Islet of Langerhans (tissue), 1 donor: ENCODE measurements at regions not wholly inside any gene's neighbourhood (a gene's known extent, or its start where the extent isn't known, plus 50 kb on each side); places are given as distances from the start of the nearest gene placed in this dataset.

Source experiments
- FAIRE-seq: peaks from one replicate; lab custom pipeline; 2011; peaks lifted over from hg19 to GRCh38; lab: Jason Lieb, UNC

DNA sequence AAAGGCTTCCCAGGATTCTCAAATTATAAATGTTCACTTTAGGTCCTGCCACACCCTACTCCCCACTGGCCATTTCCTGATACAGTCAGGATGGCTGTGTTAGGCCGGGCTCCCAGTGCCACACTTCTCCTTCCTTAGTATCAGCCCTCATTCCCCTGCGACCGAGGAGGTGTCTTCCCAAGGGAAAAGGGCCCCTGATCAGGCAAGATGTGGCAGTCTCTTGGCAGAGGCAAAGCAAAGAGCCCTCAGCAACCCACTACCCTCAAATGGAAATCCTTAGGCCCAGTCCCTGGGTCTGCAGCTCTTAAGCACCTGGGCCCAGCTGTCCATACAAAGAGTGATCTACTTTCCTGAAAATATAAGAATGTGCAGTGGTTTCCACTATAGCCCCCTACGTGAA, 96.5 kb upstream of the VASH1 start:
- FAIRE-seq = no peak

DNA sequence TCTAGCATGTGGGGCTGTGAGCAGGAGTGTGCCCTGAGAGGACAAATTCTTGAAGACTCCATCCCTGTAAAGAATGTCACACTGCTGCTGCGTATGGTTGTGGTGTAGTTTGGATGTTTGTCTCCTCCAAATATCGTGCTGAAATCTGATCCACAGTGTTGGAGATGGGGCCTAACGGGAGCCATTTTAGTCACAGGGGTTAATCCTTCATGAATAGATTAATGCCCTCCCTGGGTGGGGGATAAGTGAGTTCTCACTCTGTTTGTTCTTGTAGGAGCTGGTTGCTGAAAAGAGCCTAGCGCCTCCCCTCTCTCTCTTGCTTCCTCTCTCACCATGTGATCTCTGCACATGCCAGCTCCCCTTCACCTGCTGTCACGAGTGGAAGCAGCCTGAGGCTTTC, 94.5 kb upstream of the VASH1 start:
- FAIRE-seq = no peak

DNA sequence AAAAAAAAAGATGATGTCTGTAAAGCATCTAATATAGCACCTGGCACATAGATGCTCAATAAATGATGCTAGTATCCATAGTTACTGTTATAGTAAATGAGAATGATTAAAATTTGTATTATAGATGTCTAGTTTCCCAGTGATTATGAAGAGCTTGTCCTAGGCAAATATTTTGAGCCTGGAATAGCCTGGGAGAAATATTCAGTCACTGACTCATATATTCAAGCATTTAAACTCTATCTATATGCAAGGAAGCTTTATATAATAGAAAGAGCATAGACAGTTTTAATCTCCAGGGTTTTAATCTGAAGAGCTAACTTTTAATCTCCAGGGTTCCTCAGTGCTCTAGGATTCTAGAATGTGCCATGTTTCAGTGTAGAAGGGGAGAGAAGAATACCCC, 91.5 kb upstream of the VASH1 start:
- FAIRE-seq = no peak

DNA sequence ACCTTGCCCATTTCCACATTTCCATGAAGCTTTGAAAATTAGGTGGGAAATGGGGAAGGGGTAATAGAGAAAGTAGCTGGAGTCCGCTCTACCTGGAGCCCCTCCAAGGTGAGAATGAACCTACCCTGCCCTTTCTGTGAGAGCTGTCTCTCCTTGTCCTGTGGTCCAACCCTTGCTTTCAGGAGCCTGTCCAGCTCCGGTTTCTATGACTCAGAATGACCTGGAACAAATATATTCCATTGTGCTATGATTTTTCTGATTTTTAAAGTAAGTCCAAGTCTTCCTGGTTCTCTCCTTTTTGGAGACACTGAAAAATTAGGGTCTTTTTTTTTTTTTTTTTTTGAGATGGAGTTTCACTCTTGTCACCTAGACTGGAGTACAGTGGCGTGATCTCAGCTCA, 89.1 kb upstream of the VASH1 start:
- FAIRE-seq = no peak

DNA sequence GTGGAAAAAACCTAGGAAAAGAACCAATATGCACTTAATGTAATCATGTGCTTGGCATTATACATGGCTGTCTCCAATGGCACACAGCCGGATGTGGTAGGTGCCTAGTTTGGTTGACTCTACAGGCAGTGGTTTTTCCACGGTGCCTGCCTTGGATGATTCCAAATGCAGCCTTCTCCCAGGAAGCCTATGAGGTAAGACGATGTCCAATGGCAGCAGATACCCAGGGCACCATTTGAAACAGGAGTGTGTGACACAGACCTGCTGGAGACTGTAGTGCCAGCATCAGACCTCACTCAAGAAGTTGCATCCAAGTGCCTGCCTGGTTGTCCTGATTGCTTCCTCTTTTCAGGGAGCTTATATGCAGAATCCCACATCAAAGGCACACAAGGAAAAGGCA, 88.0 kb upstream of the VASH1 start:
- no peak for FAIRE-seq

DNA sequence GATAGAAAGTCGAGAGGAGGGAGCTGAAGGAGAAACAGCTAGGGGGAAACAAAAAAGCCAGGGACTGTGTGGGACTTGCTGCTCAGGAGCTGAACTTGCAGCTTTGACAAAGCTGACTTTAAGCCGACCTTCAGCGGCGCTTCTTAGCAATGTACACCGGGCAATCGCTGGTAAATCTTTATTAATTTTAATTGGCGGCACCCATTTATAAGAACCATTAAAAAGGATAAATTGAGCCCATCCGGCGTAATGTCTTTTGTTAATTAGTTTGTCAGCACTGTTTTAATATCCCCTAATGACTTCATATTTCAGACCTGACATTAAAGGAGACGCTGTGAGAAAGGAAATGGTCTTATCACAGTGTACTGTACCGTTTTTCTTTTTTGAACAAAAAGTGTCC, 86.2 kb upstream of the VASH1 start:
- no peak for FAIRE-seq

DNA sequence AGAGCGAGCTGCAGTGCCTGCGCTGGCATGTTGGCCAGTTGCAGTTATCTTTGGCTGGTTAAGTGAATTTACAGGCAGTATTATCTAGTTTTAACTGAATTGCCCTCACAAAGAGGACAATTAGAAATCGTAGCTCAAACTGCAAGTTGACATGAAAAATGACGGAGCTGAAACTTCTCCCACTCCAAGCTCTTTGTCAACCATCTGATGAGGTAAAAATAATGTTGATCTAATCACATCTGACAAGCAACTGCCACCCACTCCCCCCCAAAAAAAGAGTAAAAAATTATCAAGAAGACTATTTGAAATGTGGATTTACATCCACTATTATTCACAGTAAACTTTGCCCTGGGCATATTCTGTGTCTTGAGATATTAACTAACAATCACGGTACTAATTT, 84.7 kb upstream of the VASH1 start:
- no peak for FAIRE-seq

DNA sequence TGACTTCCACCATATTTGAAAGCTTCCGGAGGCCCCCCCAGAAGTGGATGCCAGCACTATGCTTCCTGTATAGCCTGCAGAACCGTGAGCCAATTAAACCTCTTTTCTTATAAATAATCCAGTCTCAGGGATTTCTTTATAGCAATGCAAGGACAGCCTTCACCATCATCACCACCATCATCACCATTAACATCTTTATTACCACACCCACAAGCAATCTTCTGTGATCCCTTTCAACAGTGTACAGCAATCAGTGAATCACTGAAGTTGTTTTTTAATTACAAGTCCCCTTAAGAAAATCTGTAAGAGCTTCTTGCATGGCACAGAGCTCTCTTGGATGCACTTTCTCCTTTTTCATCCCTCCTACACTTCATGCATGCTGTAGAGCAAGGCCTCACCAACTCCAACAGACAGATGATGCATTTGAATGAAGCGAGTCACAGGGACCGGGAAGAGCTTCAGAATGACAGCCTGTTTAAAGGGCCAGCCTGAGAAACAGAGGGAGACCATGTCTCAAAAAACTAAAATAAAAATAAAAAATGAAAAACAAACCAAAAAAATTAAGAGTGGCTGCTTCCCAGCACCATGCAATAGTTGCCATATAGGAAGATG, 83.6 kb upstream of the VASH1 start:
- FAIRE-seq = no peak

DNA sequence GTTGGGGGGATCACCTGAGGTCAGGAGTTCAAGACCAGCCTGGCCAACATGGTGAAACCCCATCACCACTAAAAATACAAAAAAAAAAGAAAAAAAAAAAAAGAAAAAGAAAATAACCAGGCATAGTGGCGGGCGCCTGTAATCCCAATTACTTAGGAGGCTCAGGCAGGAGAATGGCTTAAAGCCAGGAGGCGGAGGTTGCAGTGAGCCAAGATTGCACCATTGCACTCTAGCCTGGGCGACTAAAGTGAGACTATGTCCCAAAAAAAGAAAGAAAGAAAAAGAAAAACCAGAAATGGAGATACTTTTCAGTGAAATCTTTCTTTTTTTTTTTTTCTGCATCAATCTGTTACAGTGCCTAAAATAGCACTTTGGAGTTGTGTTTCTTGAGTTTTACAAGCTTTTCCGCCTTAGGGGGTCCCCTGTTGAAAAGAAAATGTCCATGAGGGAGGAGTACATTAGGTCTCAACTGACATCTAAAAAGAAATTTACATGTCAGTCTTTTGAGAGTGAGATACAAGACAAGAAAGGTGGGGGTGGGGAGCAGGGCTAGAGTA, 82.9 kb upstream of the VASH1 start:
- no peak for FAIRE-seq

DNA sequence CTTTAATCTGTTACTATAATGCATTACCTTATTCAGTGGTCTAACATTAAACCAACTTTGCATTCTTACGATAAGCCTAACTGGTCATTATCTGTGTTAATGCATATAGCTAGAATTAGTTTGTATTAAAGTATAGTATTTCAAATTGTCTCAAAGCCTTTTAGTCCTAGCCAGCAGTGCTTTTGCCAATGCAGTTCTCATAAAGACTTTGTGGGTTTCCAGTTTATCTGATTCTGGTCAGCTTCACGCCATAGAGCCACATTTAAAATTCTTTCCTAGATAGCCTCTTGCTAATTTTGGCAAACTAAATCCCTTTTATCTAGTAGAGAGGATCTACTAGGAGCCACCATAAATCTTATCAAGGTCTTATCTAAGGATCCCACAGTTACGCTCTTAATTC, 78.9 kb upstream of the VASH1 start:
- FAIRE-seq = no peak

DNA sequence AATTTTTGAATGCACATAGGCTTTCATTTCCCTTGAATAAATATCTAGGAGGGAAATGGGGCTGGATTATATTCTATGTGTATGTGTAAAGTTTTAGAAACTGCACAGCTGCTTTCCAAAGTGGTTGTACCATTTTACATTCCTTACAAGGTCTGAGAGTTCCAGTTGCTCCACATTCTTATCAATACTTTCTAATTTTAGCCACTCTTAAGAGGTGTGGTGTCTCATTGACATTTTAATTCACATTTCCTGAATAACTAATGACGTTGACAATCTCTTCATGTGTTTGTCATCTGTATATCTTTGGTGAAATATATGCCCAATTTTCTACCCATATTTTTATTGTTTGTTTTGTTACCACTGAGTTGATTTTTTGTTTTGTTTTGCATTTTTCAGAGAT, 74.6 kb upstream of the VASH1 start:
- FAIRE-seq = no peak

DNA sequence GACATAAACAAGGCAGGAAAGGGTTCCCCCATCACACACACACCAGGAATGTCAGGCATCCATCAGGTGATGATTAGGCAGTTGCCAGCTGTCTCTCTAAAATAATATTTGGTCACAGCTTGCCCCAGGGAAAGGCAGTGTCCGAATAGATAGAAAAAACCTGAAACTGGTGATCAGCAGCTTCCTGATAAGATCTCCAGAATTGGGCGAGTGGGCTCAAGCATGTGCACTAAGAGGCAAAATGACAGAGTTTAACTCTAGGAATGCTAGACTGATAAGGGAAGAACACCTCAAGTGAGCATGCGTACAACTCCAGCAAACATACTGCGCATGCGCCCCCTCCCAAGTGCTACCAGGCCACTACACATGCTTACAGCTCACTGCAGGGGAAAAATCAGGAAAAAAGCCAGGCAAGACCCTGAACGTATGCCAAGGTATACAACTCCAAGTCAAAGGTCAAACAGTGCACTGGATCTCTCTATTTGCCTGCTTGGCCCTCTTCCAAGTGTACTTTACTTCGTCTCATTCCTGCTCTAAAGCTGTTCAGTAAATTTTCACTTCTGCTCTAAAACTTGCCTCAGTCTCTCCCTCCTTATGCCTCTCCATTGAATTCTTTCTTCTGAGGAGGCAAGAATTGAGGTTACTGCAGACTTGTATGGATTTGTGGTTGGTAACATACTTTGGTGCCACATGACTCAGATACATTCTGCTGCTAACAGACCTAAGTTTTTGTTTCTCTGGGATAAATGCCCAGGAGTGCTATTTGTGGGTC, 73.5 kb upstream of the VASH1 start:
- no peak for FAIRE-seq

DNA sequence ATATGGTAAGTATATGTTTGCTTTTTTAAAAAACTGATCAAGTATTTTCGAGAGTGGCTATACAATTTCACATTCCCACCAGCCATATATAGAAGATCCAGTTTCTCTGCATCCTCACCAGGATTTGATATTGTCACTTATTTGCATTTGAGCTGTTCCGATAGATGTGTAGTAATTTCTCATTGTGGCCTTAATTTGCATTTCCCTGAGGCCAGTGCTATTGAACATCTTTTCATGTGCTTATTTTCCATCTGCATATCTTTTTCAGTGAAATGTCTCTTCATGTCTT, 72.9 kb upstream of the VASH1 start:
- no peak for FAIRE-seq

DNA sequence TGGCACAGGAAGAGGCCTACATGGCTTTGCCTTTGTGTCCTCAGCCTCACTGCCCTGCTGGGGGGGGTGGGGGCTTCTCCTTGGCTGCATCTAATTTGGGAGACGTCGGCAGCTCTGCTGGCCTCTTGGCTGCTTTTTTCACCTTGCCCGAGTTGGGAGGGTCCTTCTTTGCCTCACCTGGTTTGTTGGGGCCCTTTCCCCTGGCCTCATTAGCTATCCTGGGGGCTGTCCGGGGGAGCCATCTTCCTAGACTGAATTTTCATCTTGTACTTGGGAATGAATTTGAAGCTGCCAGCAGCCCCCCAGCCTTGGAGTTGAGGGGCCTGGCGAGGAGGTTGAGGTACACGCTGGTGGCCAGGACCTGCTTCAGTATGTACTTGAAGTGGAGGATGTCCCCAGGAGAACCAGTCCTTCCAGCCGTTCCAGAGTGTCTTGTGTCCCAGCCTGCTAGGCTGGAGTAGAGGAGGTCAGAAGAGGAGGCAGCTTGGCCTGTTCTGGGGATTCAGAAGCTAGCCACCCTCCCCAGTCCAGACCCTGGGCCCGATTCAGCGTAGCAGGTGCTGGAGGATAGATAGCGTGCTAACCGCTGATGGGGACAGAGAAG, 70.7 kb upstream of the VASH1 start:
- FAIRE-seq = no peak

DNA sequence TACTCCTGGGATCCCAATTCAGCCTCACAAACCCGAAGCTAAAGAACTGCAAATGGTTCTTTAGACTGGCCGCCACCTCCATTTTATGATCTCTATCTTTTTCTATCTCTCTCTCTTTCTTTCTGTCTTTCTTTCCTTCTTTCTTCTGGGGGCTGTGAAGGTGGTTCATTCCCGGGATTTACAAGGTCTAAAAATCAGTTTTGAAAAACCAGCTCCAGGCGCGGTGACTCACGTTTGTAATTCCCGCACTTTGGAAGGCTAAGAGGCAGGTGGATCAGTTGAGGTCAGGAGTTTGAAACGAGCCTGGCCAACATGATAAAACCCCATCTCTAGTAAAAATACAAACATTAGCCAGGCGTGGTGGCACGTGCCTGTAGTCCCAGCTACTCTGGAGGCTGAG, 67.2 kb upstream of the VASH1 start:
- no peak for FAIRE-seq

DNA sequence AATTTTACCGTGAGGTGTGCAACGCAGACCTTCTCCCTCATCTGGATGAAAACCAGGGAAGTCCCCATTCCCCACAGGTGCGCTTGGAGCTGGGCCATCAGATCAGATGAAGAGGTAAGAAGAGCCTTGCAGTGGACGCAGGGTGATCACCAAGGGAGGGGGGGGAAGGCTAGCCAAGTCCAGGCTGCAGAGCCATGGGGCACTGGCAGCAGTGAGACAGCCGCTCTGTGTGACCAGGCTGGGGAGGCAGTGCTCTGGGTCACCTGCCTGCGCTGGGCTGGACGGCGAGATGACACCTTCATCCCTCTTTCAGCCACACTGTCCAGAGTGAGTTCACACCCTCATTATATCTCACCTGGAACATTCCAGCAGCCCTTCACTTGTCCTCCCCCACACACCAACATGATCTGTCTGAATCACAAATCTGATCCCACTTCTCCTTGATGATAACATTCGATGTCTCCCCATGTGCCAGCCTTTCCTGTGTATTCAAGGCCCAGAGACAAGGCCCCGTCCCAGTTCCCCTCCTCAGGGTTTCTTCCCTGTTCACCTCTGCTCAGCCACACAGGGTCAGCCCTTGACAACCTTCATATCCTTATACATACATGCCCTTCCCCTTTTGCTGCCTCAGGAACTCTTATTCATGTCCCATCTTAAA, 65.9 kb upstream of the VASH1 start:
- no peak for FAIRE-seq

DNA sequence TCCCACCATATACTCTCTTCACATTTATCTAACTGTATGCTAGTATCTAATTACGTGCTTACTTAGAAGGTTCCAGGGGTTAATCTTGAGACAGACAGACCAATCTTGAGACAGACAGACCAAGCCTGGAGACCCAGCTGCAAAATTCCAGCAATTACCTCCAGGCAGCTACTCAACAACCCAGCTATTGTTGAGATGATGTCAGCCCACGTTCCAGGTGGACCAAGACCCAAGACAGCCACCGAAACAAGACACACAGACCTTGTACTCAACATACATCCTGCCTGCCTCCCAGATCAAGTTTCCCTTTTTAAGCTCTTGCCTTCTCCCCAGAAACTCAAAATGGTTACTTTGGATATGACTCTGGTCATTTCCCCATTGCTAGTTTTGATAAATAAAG, 64.9 kb upstream of the VASH1 start:
- FAIRE-seq = no peak

DNA sequence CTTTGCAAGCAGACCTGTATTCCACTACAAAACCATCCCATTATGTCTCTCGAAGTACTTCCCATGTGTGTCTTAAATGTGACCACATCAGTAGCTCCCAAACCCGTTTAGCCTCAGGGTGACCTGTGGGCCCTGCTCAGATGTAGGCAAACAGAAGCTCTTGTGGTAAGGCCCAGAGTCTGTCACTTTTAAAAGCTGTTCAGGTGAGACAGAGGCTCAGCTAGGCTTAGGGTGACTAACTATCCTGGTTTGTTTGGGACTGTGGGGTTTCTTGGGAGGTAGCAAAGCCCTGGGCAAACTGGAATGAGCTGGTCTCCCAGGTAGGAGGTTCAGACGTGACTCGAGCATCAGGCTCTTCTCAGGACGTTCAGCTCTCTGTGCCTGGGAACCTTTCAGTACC, 64.5 kb upstream of the VASH1 start:
- FAIRE-seq = no peak

DNA sequence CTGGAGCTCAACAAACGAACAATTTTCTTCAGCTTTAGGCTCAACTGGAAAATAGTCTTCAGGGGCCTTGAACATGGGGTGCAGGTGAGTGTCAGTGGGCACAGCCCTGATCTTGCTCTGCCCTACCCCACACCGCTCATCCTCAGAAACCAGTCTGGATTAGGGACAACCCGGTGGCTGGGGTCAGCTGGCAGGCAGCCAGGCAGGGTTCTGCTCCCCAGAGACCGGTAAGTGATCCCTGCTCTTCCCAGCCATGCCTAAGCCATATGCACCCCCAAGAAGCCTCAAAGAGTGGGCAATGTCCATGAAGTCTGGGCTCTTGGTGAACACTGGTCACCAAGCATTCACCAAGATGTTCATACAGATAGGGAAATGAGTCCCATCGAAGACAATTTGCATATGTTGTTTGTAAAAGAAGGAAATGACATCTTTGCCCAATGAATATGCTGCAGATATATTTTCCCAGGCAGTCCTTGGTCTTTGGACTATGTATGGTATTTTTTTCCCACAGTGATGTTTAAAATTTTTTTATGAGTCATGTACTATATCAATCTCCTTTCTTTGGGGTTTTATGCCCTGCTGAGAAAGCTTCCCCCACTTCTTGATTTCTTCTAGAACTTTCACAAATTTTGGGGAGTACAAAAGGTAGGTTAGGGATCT, 63.9 kb upstream of the VASH1 start:
- no peak for FAIRE-seq

DNA sequence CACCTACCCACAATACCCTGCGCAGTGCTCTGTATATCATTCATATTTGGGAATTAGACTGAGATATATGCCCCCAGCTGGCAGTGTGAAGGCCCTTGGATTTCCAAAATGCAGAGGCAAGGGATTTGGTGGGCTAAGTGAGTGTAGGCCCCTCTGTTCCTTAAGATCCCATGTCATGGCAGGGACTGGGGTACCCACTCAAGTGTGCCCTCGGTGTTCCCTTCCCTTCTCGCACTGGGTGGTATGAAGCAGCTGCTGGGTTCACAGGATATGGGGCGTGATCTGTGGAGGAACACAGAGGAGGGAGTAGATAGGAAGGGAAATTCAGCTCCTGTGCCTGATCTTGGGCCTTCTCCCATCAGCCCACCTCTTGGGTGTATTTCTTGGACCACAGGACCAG, 63.1 kb upstream of the VASH1 start:
- no peak for FAIRE-seq

DNA sequence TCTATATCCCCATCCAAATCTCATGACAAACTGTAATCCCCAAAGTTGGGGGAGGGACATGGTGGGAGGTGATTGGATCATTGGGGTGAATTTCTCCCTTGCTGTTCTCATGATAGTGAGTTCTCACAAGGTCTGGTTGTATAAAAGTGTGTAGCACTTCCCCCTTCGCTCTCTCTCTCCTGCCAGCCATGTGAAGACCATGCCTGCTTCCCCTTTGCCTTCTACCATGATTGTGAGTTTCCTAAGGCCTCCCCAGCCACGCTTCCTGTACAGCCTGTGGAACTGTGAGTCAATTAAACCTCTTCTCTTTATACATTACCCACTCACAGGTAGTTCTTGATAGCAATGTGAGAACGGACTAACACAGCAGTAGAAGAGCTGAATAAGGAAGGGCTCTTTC, 62.6 kb upstream of the VASH1 start:
- FAIRE-seq = no peak

DNA sequence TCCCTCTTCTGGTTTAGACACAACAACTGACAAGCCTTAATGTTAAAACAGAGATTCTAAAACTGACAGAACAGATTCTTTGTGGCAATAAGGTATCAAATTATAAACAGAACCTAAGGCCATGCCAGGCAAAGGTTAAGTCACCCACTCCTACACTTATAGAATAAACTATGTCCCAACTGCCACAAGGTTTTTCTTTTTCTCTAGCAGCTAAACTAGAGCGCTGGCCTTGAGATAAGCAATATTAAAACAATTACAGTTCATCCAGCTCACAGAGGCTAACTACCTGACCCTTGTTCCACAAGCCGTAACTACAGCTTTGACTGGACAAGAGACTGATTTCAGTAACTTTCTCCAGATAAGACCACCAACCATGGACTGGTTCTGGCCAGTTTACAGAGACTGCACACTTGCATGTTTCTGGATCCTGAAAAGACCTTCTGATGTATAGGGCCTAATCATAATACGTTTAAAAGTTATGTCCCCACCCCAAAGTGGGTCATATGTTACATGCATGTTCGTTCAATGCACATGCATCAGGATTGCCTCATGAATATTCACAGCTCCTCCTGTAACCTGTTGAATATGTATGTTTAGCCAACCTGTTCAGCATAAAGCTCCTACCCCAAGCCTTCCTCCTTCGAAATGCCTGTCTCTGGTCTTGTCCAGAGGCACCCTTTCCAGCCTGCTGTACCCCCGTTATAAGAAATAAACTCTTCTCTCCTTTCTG, 61.9 kb upstream of the VASH1 start:
- no peak for FAIRE-seq
